Ishikawa (cell line): ENCODE measurements at regions not wholly inside any gene's neighbourhood (a gene's known extent, or its start where the extent isn't known, plus 50 kb on each side); places are given as distances from the start of the nearest gene placed in this dataset.

Experiments
- FOXM1 ChIP-seq: IDR thresholded peaks from 2 replicates; pipeline ENCODE4 v1.6.1; 2012; ENCODE audit warnings: low read depth, borderline replicate concordance
- TF ChIP-seq, protein P1 (sequence below): IDR thresholded peaks from 2 replicates; pipeline ENCODE4 v1.6.1; 2012

DNA sequence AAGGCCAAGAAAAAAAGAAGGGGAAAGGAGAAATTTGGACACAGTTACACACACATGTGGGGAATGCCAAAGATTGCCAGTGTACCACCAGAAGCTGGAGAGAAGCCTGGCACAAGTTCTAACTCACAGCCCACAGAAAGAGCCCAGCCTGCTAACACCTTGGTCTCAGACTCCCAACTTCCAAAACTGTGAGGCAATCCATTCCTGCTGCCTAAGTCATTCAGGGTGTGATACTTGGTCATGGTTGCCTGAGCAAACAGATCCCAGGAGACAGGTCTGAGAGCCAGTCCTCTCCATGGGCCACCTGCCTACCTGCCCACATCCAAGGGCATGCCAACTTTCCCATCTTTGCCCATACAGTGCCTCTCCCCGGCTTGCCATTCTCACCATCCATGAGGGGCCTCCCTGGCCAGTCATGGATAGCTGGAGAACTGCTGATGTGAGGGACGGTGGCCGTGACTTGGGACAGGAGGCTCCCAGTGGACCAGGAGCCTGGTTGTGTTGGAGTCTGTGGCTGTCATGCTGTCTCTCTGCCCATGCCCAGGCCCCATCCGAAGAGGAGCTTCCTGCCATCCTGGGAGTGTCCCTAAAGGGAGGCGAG is 198.0 kb upstream of the RTL1 start:
- TF ChIP-seq, protein P1, sequence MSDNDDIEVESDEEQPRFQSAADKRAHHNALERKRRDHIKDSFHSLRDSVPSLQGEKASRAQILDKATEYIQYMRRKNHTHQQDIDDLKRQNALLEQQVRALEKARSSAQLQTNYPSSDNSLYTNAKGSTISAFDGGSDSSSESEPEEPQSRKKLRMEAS: no peak
- no peak for TF ChIP-seq FOXM1
